Stimulated activated CD4-positive, alpha-beta T cell treated with anti-CD3 and anti-CD28 coated beads, Interleukin-1b, Interleukin-23, amount 100 ng/mL, for 24 hours (primary cell): ENCODE measurements at regions not wholly inside any gene's neighbourhood (a gene's known extent, or its start where the extent isn't known, plus 50 kb on each side); places are given as distances from the start of the nearest gene placed in this dataset.

Experiments used
- DNase-seq, 4 experiments: peaks; one replicate each; pipeline ENCODE4 v3.0.0-alpha.2; 2020; ENCODE audit warnings: low read depth in 4 of 4, low spot score in 1 of 4

DNA sequence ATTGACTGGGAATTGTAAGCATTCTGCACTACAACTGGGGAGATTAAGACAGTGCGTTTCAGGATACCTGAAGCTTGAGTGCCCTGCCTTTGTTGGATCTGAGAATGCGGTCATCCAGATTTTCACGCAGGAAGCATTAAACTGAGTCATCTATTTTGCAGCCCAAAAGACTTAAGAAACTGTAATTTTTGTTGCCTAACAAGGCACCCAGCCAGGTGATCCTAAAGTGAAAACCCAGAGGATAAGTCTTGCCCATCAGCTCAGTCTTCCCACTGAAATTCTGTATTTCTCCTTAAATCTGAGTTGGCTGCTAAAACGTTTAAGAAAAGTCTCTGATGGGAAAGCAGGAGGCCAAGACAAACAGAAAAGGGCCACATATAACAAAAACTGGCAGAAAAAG lies 242.5 kb upstream of the TMCO5A start:
- no peak for DNase-seq

DNA sequence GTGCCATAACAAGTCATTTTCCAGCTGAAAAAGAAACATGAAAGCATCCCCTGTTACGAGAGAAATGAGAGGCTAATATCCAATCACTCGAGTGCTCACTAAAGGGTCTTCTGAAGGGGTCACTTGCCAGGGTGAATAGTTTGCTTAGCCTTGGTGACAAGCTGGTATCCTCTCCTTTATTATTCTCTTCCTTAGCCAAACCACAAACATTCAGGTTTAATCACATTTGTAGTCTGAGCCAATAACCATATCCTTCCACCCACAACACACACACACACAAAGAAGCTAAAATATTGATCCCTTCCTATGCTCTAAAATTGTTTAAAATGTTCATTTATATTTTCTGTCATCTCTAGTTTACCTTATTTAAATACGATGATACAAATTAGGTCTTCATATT lies 240.5 kb upstream of the TMCO5A start:
- no peak for DNase-seq

- no peak for DNase-seq
These were observed 238.7 kb upstream of the TMCO5A start for GRCh38 chr15:37695719-37696118.

GRCh38 chr15:37698679-37699078 lies 235.8 kb upstream of the TMCO5A start:
- DNase-seq, result no peak

GRCh38 chr15:37701230-37701629 lies 233.2 kb upstream of the TMCO5A start:
- DNase-seq, result no peak

DNA sequence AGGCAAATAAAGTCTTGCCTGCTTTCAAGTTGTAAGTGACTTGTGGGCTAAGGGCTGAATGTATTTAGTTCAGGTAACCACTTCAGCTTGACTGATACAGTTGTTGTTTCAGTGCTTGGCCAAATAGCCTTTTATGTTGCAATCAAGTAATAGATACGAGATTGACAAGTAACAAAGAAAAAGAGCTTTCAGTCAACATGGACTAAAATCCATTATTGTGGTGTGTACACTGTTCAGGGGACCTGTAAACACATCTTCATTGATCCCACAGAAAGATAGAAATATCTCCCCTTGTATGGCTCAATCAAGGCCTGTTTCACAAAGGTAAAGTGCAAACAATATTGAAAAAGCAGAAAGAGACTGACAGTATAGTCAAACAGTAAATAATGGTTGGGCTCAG lies 224.8 kb upstream of the TMCO5A start:
- DNase-seq, result no peak

DNA sequence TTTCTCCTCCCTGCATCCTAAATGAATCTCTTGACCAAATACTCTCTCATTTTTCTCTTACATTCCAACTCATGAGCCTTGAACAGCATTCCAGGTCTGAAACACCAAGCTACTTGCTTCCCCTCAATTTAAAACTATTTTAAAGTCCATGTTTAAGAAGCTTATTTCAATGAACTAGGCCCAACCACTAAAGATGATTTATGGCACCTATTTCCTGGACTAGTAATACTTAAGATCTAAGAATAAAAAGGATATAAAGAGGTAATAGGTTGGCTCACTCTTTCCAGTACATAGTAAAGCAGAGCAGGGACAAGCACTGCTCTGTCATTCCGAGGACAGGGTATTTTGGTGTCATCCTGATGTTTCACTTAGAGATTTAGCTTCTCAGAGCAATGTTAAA lies 219.3 kb upstream of the TMCO5A start:
- DNase-seq, result no peak

DNA sequence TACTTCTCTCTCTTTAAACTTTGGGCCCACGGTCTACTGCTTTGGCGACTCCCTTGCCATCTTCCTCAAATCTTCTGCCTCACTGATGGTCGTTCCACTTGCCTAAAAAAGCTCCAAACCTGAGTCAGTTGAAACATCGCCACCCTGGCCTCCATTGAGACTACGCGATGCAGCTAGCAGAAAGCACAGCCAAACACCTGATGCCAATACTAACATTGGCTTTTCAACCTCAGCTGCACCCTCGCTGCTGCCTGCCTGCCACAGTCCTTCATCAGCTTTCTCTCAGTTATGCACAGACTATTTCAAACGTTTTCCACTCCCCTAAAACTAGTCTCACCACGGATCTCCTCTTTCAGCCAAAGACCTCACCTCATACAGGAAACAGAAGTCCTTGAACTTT lies 214.2 kb upstream of the TMCO5A start:
- no peak for DNase-seq

- DNase-seq, result no peak
These were observed 203.2 kb upstream of the TMCO5A start for GRCh38 chr15:37731146-37731746.

DNA sequence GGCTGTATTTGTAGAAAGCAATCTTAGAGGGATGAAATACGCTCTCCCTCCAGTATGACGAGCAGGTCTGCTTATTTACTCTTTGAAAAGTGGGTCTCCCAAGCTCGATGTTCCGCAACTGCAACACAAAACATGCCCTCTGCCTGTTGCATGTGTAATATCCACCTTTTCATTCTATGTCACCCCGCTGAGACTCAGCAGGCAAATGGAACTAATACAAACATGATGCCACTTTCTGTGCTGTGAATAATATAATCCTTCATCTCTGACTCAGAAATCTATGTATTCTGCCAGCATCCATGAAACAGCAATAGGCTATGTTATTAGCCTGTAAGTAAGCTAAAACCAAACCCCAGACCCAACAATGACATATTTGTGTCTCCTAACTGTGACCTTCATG lies 200.8 kb upstream of the TMCO5A start:
- DNase-seq, result no peak

- no peak for DNase-seq
These were observed 193.8 kb upstream of the TMCO5A start for GRCh38 chr15:37740623-37741141.

DNA sequence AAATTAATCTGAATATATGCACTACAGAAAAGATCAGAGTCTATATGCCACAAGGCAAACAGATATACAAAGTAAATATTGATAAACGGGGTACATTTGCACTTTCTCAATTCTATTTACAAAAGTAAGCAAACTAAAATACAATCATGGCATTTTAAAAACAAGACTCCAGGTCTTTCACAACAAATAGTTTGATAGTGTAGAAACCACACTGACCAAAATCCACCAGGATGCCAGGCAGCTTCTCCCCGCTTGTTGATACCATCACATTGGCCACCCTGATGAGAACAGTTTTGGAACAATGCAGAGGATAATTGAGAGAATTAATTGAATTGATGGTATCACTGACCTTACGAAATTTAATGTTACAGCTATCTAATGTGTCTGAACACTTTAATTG lies 190.6 kb upstream of the TMCO5A start:
- DNase-seq, result no peak

DNA sequence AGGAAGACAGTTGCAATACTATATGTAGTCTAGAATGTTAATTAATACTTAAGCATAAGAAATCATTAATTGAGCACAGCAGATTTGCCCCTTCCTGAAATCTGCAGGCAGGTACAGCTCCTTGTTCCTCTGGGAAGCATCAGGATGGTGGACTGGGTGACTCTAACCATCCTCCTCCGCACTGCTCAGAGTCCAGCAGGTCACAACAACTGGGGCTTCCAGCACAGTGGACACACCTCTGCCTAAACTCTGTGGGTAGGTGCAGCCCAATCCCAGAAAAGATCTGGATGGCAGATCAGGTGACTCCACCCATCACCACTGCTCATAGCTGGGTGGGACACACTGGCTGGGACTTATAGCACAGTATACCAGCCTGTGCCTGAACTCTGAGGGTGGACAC lies 189.9 kb upstream of the TMCO5A start:
- no peak for DNase-seq

DNA sequence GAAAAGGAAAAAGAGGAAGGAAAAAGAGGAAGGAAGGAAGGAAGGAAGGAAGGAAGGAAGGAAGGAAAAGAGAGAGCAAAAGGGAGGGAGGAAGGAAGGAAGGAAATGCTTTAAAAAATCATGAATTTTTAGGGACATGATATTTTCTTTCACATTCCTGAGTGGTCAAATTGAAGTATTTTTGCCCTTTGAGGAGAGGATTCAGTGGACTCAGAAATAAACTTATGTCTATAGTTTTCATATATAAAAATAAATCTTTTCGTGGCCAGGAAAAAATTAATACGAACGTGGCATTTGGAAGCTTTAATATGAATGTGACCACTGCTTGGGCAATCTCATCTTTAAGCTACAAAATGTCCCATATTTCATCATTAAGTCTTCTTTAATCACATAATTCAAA lies 183.0 kb upstream of the TMCO5A start:
- DNase-seq, result no peak

DNA sequence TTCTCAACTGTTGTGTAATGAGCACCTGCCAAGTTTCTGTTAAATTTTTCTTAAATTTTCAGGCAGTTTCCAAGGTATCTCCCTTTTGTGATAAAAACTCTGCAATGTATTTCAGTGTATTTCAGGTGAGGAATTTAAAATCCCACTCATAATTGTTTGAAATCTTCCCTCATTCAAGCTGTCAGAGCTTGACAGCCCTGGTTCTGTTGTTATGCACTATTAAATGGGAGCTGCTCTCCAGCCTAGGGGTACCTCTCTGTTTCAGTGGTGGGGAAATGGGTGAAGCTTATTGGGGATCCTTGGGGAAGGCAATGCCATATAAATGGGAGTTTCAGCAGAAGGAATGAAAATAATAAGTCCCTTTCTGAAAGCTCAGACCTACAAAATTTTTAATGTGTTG lies 178.0 kb upstream of the TMCO5A start:
- DNase-seq, result no peak

- no peak for DNase-seq
These were observed 176.0 kb upstream of the TMCO5A start for GRCh38 chr15:37758412-37758811.

GRCh38 chr15:37764733-37765191 lies 169.7 kb upstream of the TMCO5A start:
- peak in 1 of 4 experiments; percentile 17 for DNase-seq

DNA sequence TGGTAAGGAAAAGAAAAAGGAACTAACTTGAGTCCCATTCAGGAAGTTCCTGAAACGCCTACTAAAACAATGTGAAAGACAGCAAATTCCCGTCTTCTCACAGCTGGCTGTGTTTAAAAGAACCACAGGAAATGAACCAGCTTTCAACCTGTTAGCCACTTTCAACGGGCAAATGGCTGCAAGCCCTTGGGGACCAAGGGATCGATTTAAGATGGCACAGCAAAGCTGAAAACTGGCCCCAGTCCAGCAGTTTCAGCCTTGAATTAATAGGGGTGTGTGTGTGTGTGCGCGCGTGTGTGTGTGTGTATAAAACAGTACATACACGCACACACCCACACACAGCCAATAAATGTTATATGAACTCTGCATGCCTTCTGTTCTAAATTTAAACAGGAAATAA lies 168.7 kb upstream of the TMCO5A start:
- no peak for DNase-seq

GRCh38 chr15:37767841-37768455 lies 166.5 kb upstream of the TMCO5A start:
- no peak for DNase-seq

- no peak for DNase-seq
These were observed 163.0 kb upstream of the TMCO5A start for GRCh38 chr15:37771465-37771864.

- no peak for DNase-seq
These were observed 161.2 kb upstream of the TMCO5A start for GRCh38 chr15:37773111-37773860.

DNA sequence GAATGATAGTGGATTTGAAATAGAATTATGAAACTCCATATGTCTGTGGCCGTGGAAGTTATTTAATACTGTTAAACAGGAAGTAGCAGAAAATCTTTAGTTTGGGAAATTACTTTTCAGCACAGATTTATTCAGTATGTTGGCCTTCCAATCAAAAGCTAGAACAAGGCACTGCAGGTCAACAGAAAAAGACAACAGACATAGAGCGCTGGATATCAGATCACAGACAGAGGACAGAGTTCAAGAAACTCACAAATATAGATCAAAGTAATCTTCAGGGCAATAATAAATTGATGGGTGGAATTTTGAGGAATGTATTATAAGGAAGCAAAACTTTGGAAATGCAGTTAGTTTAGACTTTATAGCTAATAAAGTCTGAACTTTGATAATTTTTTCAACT lies 159.5 kb upstream of the TMCO5A start:
- DNase-seq, result no peak
